ENCODE measurements at regions not wholly inside any gene's neighbourhood (a gene's known extent, or its start where the extent isn't known, plus 50 kb on each side); places are given as distances from the start of the nearest gene placed in this dataset.

GRCh38 chr1:214753236-214753852 is 150.3 kb downstream of the CENPF start:
- Histone ChIP-seq H3K27me3 (replicated peaks; ENCODE audit: insufficient read depth, low read depth, low read length, poor library complexity) (no peaks in the 10 kb centered on the region), H3K4me1 (ENCODE audit: insufficient read depth, low read length, poor library complexity, severe bottlenecking) (no peaks in the 10 kb centered on the region), H3K36me3 (ENCODE audit: insufficient read depth, low read length, poor library complexity, severe bottlenecking) (no peaks in the 10 kb centered on the region), H3K9me3 (ENCODE audit: low read depth, low read length, poor library complexity, severe bottlenecking) (peaks cover 9% of the 10 kb centered on the region), H3K27ac (ENCODE audit: low read depth, low read length, poor library complexity, severe bottlenecking) (no peak overlapping the region), H3K4me3 (ENCODE audit: low read depth, low read length, poor library complexity, severe bottlenecking) (no peak overlapping the region)
- ChIA-PET CTCF (no interaction called here), POLR2A (ENCODE audit: low non-redundant PET) (no interaction called here)
- BruUV-seq (replicated peaks): no TSS peak
- intact Hi-C loops (cut with micrococcal nuclease; ENCODE audit: unreplicated experiment): no loop called here
- no peak for TF ChIP-seq CTCF (conservative IDR thresholded peaks at IDR 0.05; ENCODE audit: low read depth, low read length)
- no peak for TF ChIP-seq EZH2 (IDR thresholded peaks at IDR 0.05; ENCODE audit: borderline replicate concordance, low read depth, low read length, poor library complexity, severe bottlenecking)
- peak; percentile 9 for DNase-seq (ENCODE audit: low spot score)

- TF ChIP-seq CTCF (conservative IDR thresholded peaks at IDR 0.05; ENCODE audit: low read depth, low read length) (no peak), EZH2 (IDR thresholded peaks at IDR 0.05; ENCODE audit: borderline replicate concordance, low read depth, low read length, poor library complexity, severe bottlenecking) (no peak)
- H3K4me3 ChIP-seq (ENCODE audit: low read depth, low read length, poor library complexity, severe bottlenecking): no peak overlapping the region
- H3K36me3 ChIP-seq (ENCODE audit: insufficient read depth, low read length, poor library complexity, severe bottlenecking): no peaks in the 10 kb centered on the region
- ChIA-PET POLR2A (ENCODE audit: low non-redundant PET) (no interaction called here), CTCF (no interaction called here)
- H3K9me3 ChIP-seq (ENCODE audit: low read depth, low read length, poor library complexity, severe bottlenecking): peaks cover 17% of the 10 kb centered on the region
- no peaks in the 10 kb centered on the region for H3K4me1 ChIP-seq (ENCODE audit: insufficient read depth, low read length, poor library complexity, severe bottlenecking)
- no peak overlapping the region for H3K27ac ChIP-seq (ENCODE audit: low read depth, low read length, poor library complexity, severe bottlenecking)
- no TSS peak for BruUV-seq (replicated peaks)
- intact Hi-C loops (cut with micrococcal nuclease; ENCODE audit: unreplicated experiment): no loop called here
- H3K27me3 ChIP-seq (replicated peaks; ENCODE audit: insufficient read depth, low read depth, low read length, poor library complexity): no peaks in the 10 kb centered on the region
- DNase-seq (ENCODE audit: low spot score): no peak
These were observed 158.0 kb downstream of the CENPF start for GRCh38 chr1:214761030-214761429.

GRCh38 chr1:214762902-214763301 is 159.9 kb downstream of the CENPF start:
- no peak for TF ChIP-seq EZH2 (IDR thresholded peaks at IDR 0.05; ENCODE audit: borderline replicate concordance, low read depth, low read length, poor library complexity, severe bottlenecking)
- TF ChIP-seq CTCF (conservative IDR thresholded peaks at IDR 0.05; ENCODE audit: low read depth, low read length): no peak
- Histone ChIP-seq H3K36me3 (ENCODE audit: insufficient read depth, low read length, poor library complexity, severe bottlenecking) (no peaks in the 10 kb centered on the region), H3K27me3 (replicated peaks; ENCODE audit: insufficient read depth, low read depth, low read length, poor library complexity) (peaks cover 4% of the 10 kb centered on the region), H3K9me3 (ENCODE audit: low read depth, low read length, poor library complexity, severe bottlenecking) (peaks cover 8% of the 10 kb centered on the region), H3K27ac (ENCODE audit: low read depth, low read length, poor library complexity, severe bottlenecking) (no peak overlapping the region), H3K4me3 (ENCODE audit: low read depth, low read length, poor library complexity, severe bottlenecking) (no peak overlapping the region), H3K4me1 (ENCODE audit: insufficient read depth, low read length, poor library complexity, severe bottlenecking) (no peaks in the 10 kb centered on the region)
- ChIA-PET CTCF (no interaction called here), POLR2A (ENCODE audit: low non-redundant PET) (no interaction called here)
- DNase-seq (ENCODE audit: low spot score): no peak
- intact Hi-C loops (cut with micrococcal nuclease; ENCODE audit: unreplicated experiment): no loop called here
- BruUV-seq (replicated peaks): no TSS peak
